OCI-LY3 (cell line): ENCODE measurements at regions not wholly inside any gene's neighbourhood (a gene's known extent, or its start where the extent isn't known, plus 50 kb on each side); places are given as distances from the start of the nearest gene placed in this dataset.
"Not testable (repeated sequence)": the region's sequence is repeated elsewhere in the genome, so short reads cannot be mapped to it uniquely, and the experiment has no call there.

Experiments used
- H2AFZ ChIP-seq: fragments of 200-600, 300-600 bp; shearing (Covaris generic); 2 replicates; pipeline ENCODE4 v1.6.0; 2014; ENCODE audit warnings: antibody characterized with exemption, low read depth, low read length
- H3K27ac ChIP-seq: fragments of 200-600, 300-600 bp; sonication (generic); 2 replicates; pipeline ENCODE4 v1.5.1; 2014; ENCODE audit warnings: mild to moderate bottlenecking, low read length, moderate library complexity, mixed read lengths
- H3K27me3 ChIP-seq: fragments of 200-600, 300-600 bp; sonication (generic); 2 replicates; pipeline ENCODE4 v1.6.1; 2014; ENCODE audit warnings: low read depth, low read length, mixed read lengths
- H3K36me3 ChIP-seq: fragments of 200-600, 300-600 bp; sonication (generic); replicated peaks from 2 replicates; pipeline ENCODE3; 2014; ENCODE audit warnings: low read depth, low read length, mixed read lengths
- H3K4me1 ChIP-seq: fragments of 300-600, 200-600 bp; sonication (generic); 2 replicates; pipeline ENCODE4 v1.6.1; 2014; ENCODE audit warnings: low read length, mixed read lengths
- H3K4me2 ChIP-seq: fragments of 200-600, 300-600 bp; sonication (generic); 2 replicates; pipeline ENCODE4 v1.6.1; 2014; ENCODE audit warnings: low read length, mixed read lengths
- H3K4me3 ChIP-seq: fragments of 300-600, 200-600 bp; sonication (generic); 2 replicates; pipeline ENCODE4 v1.5.1; 2014; ENCODE audit warnings: antibody characterized with exemption, mild to moderate bottlenecking, low read length, moderate library complexity
- H3K79me2 ChIP-seq: fragments of 300-600, 200-600 bp; shearing (Covaris generic); 2 replicates; pipeline ENCODE4 v1.6.1; 2014; ENCODE audit warnings: mild to moderate bottlenecking, low read length, mixed read lengths
- H3K9ac ChIP-seq: fragments of 300-600, 200-600 bp; shearing (Covaris generic); 2 replicates; pipeline ENCODE4 v1.6.0; 2014; ENCODE audit warnings: mild to moderate bottlenecking, low read length, moderate library complexity
- H3K9me3 ChIP-seq: fragments of 200-600, 300-600 bp; shearing (Covaris generic); 2 replicates; pipeline ENCODE4 v1.6.1; 2014; ENCODE audit warnings: low read length, mixed read lengths; ENCODE audit not compliant: insufficient read depth
- H4K20me1 ChIP-seq: fragments of 200-600, 300-600 bp; sonication (generic); 2 replicates; pipeline ENCODE4 v1.6.1; 2016; ENCODE audit warnings: low read length, mixed read lengths; ENCODE audit not compliant: insufficient read depth
- CTCF ChIP-seq: fragments of 200-600, 300-600 bp; sonication (generic); IDR thresholded peaks from 2 replicates; pipeline ENCODE4 v1.5.1; 2014; ENCODE audit warnings: antibody characterized with exemption, low read length, low read depth
- EZH2phosphoT487 ChIP-seq: fragments of 200-600 bp; shearing (Covaris generic); IDR thresholded peaks from 2 replicates; pipeline ENCODE4 v1.6.1; 2018; ENCODE audit warnings: antibody characterized with exemption, mixed run types, low read depth

GRCh38 chr15:20300351-20301040 is 241.1 kb downstream of the GOLGA6L6 start:
- H4K20me1 ChIP-seq, H3K36me3 ChIP-seq, H3K79me2 ChIP-seq, H3K4me1 ChIP-seq, H3K9me3 ChIP-seq, H2AFZ ChIP-seq, H3K27me3 ChIP-seq, H3K4me2 ChIP-seq, H3K27ac ChIP-seq, H3K9ac ChIP-seq, H3K4me3 ChIP-seq: not testable (repeated sequence)

- not testable (repeated sequence) for H3K79me2 ChIP-seq, H3K4me3 ChIP-seq, H2AFZ ChIP-seq, H3K27ac ChIP-seq, H3K9ac ChIP-seq, H3K4me2 ChIP-seq, H3K27me3 ChIP-seq, H3K9me3 ChIP-seq, H3K4me1 ChIP-seq, H3K36me3 ChIP-seq, H4K20me1 ChIP-seq
Observed at GRCh38 chr15:20297603-20298123, 243.9 kb downstream of the GOLGA6L6 start.

GRCh38 chr15:20296261-20296660 is 245.3 kb downstream of the GOLGA6L6 start:
- H3K9ac ChIP-seq, H4K20me1 ChIP-seq, H2AFZ ChIP-seq, H3K79me2 ChIP-seq, H3K4me2 ChIP-seq, H3K27ac ChIP-seq, H3K36me3 ChIP-seq, H3K4me3 ChIP-seq, H3K27me3 ChIP-seq, H3K4me1 ChIP-seq, H3K9me3 ChIP-seq: not testable (repeated sequence)

GRCh38 chr15:20295238-20295811 is 246.3 kb downstream of the GOLGA6L6 start:
- Histone ChIP-seq H3K36me3 (no peaks in the 10 kb centered on the region), H3K27ac (no peak overlapping the region), H3K9me3 (no peaks in the 10 kb centered on the region), H4K20me1 (no peaks in the 10 kb centered on the region), H2AFZ (no peak overlapping the region), H3K27me3 (peaks cover 3% of the 10 kb centered on the region; the same call in 1 of the 2 replicates), H3K4me1 (no peaks in the 10 kb centered on the region), H3K79me2 (no peaks in the 10 kb centered on the region), H3K9ac (no peak overlapping the region), H3K4me2 (no peak overlapping the region), H3K4me3 (no peak overlapping the region)
- TF ChIP-seq CTCF = no peak
- TF ChIP-seq EZH2phosphoT487 = no peak

- Histone ChIP-seq H3K4me3 (no peak overlapping the region), H4K20me1 (no peaks in the 10 kb centered on the region), H3K4me2 (no peak overlapping the region), H3K27ac (no peak overlapping the region), H3K36me3 (no peaks in the 10 kb centered on the region), H3K27me3 (peaks cover 3% of the 10 kb centered on the region; the same call in 1 of the 2 replicates), H3K9me3 (no peaks in the 10 kb centered on the region), H2AFZ (no peak overlapping the region), H3K4me1 (no peaks in the 10 kb centered on the region), H3K9ac (no peak overlapping the region), H3K79me2 (no peaks in the 10 kb centered on the region)
- no peak for TF ChIP-seq EZH2phosphoT487
- TF ChIP-seq CTCF = no peak
Observed at GRCh38 chr15:20294651-20295237, 246.9 kb downstream of the GOLGA6L6 start.

- H4K20me1 ChIP-seq, H3K9ac ChIP-seq, H3K36me3 ChIP-seq, H2AFZ ChIP-seq, H3K4me2 ChIP-seq, H3K4me1 ChIP-seq, H3K4me3 ChIP-seq, H3K27me3 ChIP-seq, H3K9me3 ChIP-seq, H3K27ac ChIP-seq, H3K79me2 ChIP-seq: not testable (repeated sequence)
Observed at GRCh38 chr15:20292422-20293005, 249.1 kb downstream of the GOLGA6L6 start.

GRCh38 chr15:20291616-20292015 is 250.0 kb downstream of the GOLGA6L6 start:
- H3K36me3 ChIP-seq, H3K79me2 ChIP-seq, H3K4me3 ChIP-seq, H3K27ac ChIP-seq, H3K4me2 ChIP-seq, H3K4me1 ChIP-seq, H3K9me3 ChIP-seq, H2AFZ ChIP-seq, H3K9ac ChIP-seq, H4K20me1 ChIP-seq, H3K27me3 ChIP-seq: not testable (repeated sequence)
